SK-N-SH treated with all-trans-retinoic acid at 6 μM for 48 hours (cell line): ENCODE measurements at regions not wholly inside any gene's neighbourhood (a gene's known extent, or its start where the extent isn't known, plus 50 kb on each side); places are given as distances from the start of the nearest gene placed in this dataset.

Experiments
- ATAC-seq: fragments of 200-7000 bp; cut with Tn5 transposase; 3 replicates; pipeline ENCODE4 v1.9.1; 2020; ENCODE audit warnings: mild to moderate bottlenecking, moderate library complexity
- ARNTL ChIP-seq: fragments of 450-650 bp; formaldehyde crosslinking; IDR thresholded peaks from 2 replicates; pipeline ENCODE4 v1.5.0; 2020; ENCODE audit warnings: low read depth, mild to moderate bottlenecking, moderate library complexity, borderline replicate concordance
- BACH2 ChIP-seq: fragments of 250-450 bp; sonication (Bioruptor Pico); IDR thresholded peaks from 2 replicates; pipeline ENCODE4 v1.9.0; 2021; ENCODE audit warnings: mild to moderate bottlenecking, borderline replicate concordance
- CREB5 ChIP-seq: fragments of 250-450 bp; sonication (Bioruptor Pico); IDR thresholded peaks from 2 replicates; pipeline ENCODE4 v1.5.1; 2020; ENCODE audit warnings: low read depth, mild to moderate bottlenecking, moderate library complexity
- CSDC2 ChIP-seq: fragments of 250-450 bp; sonication (Bioruptor Pico); IDR thresholded peaks from 2 replicates; pipeline ENCODE4 v1.5.0; 2020; ENCODE audit warnings: mild to moderate bottlenecking, moderate library complexity
- ESRRG ChIP-seq: fragments of 250-450 bp; sonication (Bioruptor Pico); IDR thresholded peaks from 2 replicates; pipeline ENCODE4 v1.6.1; 2021; ENCODE audit warnings: mild to moderate bottlenecking
- GLIS3 ChIP-seq: fragments of 250-450 bp; sonication (Bioruptor Pico); IDR thresholded peaks from 2 replicates; pipeline ENCODE4 v1.5.0; 2020; ENCODE audit warnings: mild to moderate bottlenecking, moderate library complexity
- ISL1 ChIP-seq: fragments of 250-450 bp; sonication (Bioruptor Pico); IDR thresholded peaks from 2 replicates; pipeline ENCODE4 v2.1.2; 2022; ENCODE audit warnings: mild to moderate bottlenecking, moderate library complexity
- OSR1 ChIP-seq: fragments of 250-450 bp; sonication (Bioruptor Pico); IDR thresholded peaks from 2 replicates; pipeline ENCODE4 v1.8.0; 2022; ENCODE audit warnings: moderate library complexity, mild to moderate bottlenecking, inconsistent platforms
- PATZ1 ChIP-seq: fragments of 250-450 bp; sonication (Bioruptor Pico); IDR thresholded peaks from 2 replicates; pipeline ENCODE4 v1.8.0; 2020; ENCODE audit warnings: mild to moderate bottlenecking, moderate library complexity, borderline replicate concordance
- POU6F1 ChIP-seq: fragments of 250-450 bp; sonication (Bioruptor Pico); IDR thresholded peaks from 2 replicates; pipeline ENCODE4 v1.8.0; 2021; ENCODE audit warnings: low read depth, mild to moderate bottlenecking, moderate library complexity, borderline replicate concordance
- RARB ChIP-seq: fragments of 250-450 bp; sonication (Bioruptor Pico); IDR thresholded peaks from 2 replicates; pipeline ENCODE4 v1.8.0; 2021; ENCODE audit warnings: mild to moderate bottlenecking, moderate library complexity
- SNAI2 ChIP-seq: fragments of 250-450 bp; sonication (Bioruptor Pico); IDR thresholded peaks from 2 replicates; pipeline ENCODE4 v1.5.0; 2020; ENCODE audit warnings: mild to moderate bottlenecking, moderate library complexity
- TCF4 ChIP-seq: fragments of 250-450 bp; sonication (Bioruptor Pico); IDR thresholded peaks from 2 replicates; pipeline ENCODE4 v1.8.0; 2021; ENCODE audit warnings: mild to moderate bottlenecking, moderate library complexity, borderline replicate concordance
- TSHZ2 ChIP-seq: fragments of 250-450 bp; sonication (Bioruptor Pico); IDR thresholded peaks from 2 replicates; pipeline ENCODE4 v1.5.0; 2020; ENCODE audit warnings: mild to moderate bottlenecking, moderate library complexity
- ZC3H10 ChIP-seq: fragments of 250-450 bp; sonication (Bioruptor Pico); IDR thresholded peaks from 2 replicates; pipeline ENCODE4 v1.5.1; 2021; ENCODE audit warnings: mild to moderate bottlenecking, moderate library complexity
- ZFP3 ChIP-seq: fragments of 250-450 bp; sonication (Bioruptor Pico); IDR thresholded peaks from 2 replicates; pipeline ENCODE4 v1.5.0; 2020; ENCODE audit warnings: mild to moderate bottlenecking, moderate library complexity
- ZFP30 ChIP-seq: fragments of 450-650 bp; formaldehyde crosslinking; IDR thresholded peaks from 2 replicates; pipeline ENCODE4 v1.5.0; 2022; ENCODE audit warnings: mild to moderate bottlenecking, moderate library complexity
- ZNF565 ChIP-seq: fragments of 450-650 bp; formaldehyde crosslinking; conservative IDR thresholded peaks from 2 replicates; pipeline ENCODE4 v1.5.0; 2020; ENCODE audit warnings: low read depth, mild to moderate bottlenecking, moderate library complexity
- ZNF70 ChIP-seq: fragments of 450-650 bp; formaldehyde crosslinking; IDR thresholded peaks from 2 replicates; pipeline ENCODE4 v1.5.0; 2020; ENCODE audit warnings: mild to moderate bottlenecking, moderate library complexity
- TF ChIP-seq, protein P1 (sequence below): fragments of 250-450 bp; sonication (Bioruptor Pico); IDR thresholded peaks from 2 replicates; pipeline ENCODE4 v1.5.1; 2021; ENCODE audit warnings: mild to moderate bottlenecking, moderate library complexity

DNA sequence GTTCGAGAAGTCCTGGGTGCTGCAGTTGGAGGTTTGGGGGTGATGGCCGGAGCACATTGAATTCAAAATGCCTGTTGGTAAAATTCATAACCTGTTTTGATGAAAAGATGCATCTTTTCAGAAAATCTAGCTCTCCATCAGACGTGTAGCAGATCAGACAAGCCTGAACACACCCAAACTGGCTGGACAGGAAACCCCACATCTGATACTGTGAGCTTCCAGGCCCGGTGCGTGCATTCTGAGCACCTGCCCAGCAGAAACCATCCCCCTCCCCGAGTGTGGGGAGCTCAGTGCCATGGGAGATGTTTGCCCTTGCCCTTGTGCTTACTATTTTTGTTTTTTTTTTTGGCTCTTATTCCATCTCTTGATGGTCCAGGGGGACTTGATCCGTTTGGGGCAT, 417.1 kb downstream of the TCERG1L start:
- no peak for ATAC-seq
- TF ChIP-seq ISL1 (CRISPR knock-in tag) (no peak), RARB (no peak), CREB5 (CRISPR knock-in tag) (no peak), ZC3H10 (no peak), ZNF70 (CRISPR knock-in tag) (no peak), OSR1 (CRISPR knock-in tag) (no peak), ARNTL (CRISPR knock-in tag) (no peak), POU6F1 (CRISPR knock-in tag) (no peak), ZFP3 (CRISPR knock-in tag) (no peak), GLIS3 (CRISPR knock-in tag) (no peak), CSDC2 (no peak), PATZ1 (CRISPR knock-in tag) (no peak), TSHZ2 (CRISPR knock-in tag) (no peak), SNAI2 (CRISPR knock-in tag) (no peak), BACH2 (CRISPR knock-in tag) (no peak), ZNF565 (CRISPR knock-in tag) (no peak), ESRRG (no peak)
- TF ChIP-seq, protein P1, sequence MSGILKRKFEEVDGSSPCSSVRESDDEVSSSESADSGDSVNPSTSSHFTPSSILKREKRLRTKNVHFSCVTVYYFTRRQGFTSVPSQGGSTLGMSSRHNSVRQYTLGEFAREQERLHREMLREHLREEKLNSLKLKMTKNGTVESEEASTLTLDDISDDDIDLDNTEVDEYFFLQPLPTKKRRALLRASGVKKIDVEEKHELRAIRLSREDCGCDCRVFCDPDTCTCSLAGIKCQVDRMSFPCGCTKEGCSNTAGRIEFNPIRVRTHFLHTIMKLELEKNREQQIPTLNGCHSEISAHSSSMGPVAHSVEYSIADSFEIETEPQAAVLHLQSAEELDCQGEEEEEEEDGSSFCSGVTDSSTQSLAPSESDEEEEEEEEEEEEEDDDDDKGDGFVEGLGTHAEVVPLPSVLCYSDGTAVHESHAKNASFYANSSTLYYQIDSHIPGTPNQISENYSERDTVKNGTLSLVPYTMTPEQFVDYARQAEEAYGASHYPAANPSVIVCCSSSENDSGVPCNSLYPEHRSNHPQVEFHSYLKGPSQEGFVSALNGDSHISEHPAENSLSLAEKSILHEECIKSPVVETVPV (CRISPR knock-in tag), result no peak

GRCh38 chr10:130895161-130895560, 416.4 kb downstream of the TCERG1L start:
- TF ChIP-seq GLIS3 (CRISPR knock-in tag) (no peak), TSHZ2 (CRISPR knock-in tag) (no peak), ARNTL (CRISPR knock-in tag) (no peak), ESRRG (no peak), OSR1 (CRISPR knock-in tag) (no peak), BACH2 (CRISPR knock-in tag) (no peak), TCF4 (CRISPR knock-in tag) (no peak), ISL1 (CRISPR knock-in tag) (no peak), ZFP30 (CRISPR knock-in tag) (no peak), ZNF70 (CRISPR knock-in tag) (no peak), RARB (no peak), CREB5 (CRISPR knock-in tag) (no peak)
- no peak for ATAC-seq
